Upper lobe of right lung (tissue), 1 donor: ENCODE measurements at regions not wholly inside any gene's neighbourhood (a gene's known extent, or its start where the extent isn't known, plus 50 kb on each side); places are given as distances from the start of the nearest gene placed in this dataset.
A peak's percentile ranks its signal among the peaks of the same experiment; 100 is the strongest.

Source experiments
- ATAC-seq: fragments of 200-7000 bp; cut with Tn5 transposase; one replicate; pipeline ENCODE4 v1.9.1; 2020; ENCODE audit warnings: mild to moderate bottlenecking, moderate library complexity
- DNase-seq: peaks from one replicate; pipeline ENCODE4 v3.0.0-alpha.2; 2020
- H3K27ac ChIP-seq: fragments of 200-600 bp; one replicate; pipeline ENCODE4 v1.8.0; 2022
- H3K27me3 ChIP-seq: fragments of 200-600 bp; one replicate; pipeline ENCODE4 v1.8.0; 2022; ENCODE audit warnings: mild to moderate bottlenecking
- H3K36me3 ChIP-seq: fragments of 200-600 bp; one replicate; pipeline ENCODE4 v1.8.0; 2022
- H3K4me1 ChIP-seq: fragments of 200-600 bp; one replicate; pipeline ENCODE4 v1.8.0; 2022
- H3K4me3 ChIP-seq: fragments of 200-600 bp; one replicate; pipeline ENCODE4 v1.8.0; 2022; ENCODE audit warnings: mild to moderate bottlenecking
- H3K9me3 ChIP-seq: fragments of 200-600 bp; one replicate; pipeline ENCODE4 v1.8.0; 2022
- CTCF ChIP-seq: fragments of 200-600 bp; IDR thresholded peaks from one replicate; pipeline ENCODE4 v1.8.0; 2022; ENCODE audit warnings: antibody characterized with exemption
- intact Hi-C: fragments of 100-400 bp; cut with DNase I; formaldehyde crosslinking; loops from one replicate; pipeline ENCODE4 v1.11.0; 2022
- donor health status: DM: no; HTN: yes; CAD: no; lungs with severe emphysema.

- peak overlapping the region; percentile 58 for H3K27ac ChIP-seq
These were observed 1364.9 kb upstream of the MIR17HG start for GRCh38 chr13:89982407-89983095.

GRCh38 chr13:89988206-89988605 is 1359.3 kb upstream of the MIR17HG start:
- no peaks in the 10 kb centered on the region for H3K36me3 ChIP-seq
- no peaks in the 10 kb centered on the region for H3K27me3 ChIP-seq
- intact Hi-C loops = no loop called here
- no peaks in the 10 kb centered on the region for H3K4me1 ChIP-seq
- ATAC-seq = no peak
- H3K4me3 ChIP-seq = no peak overlapping the region
- TF ChIP-seq CTCF = no peak
- no peak overlapping the region for H3K27ac ChIP-seq
- no peak for DNase-seq
- no peaks in the 10 kb centered on the region for H3K9me3 ChIP-seq

More at GRCh38 chr13:89982407-89983095, 1364.9 kb upstream of the MIR17HG start:
- Histone ChIP-seq H3K9me3 (no peaks in the 10 kb centered on the region), H3K4me1 (no peaks in the 10 kb centered on the region), H3K4me3 (peak overlapping the region; percentile 15), H3K36me3 (no peaks in the 10 kb centered on the region), H3K27me3 (no peaks in the 10 kb centered on the region)
- DNase-seq (no peak), ATAC-seq (peak; percentile 71)
- intact Hi-C loops = no loop called here
- no peak for TF ChIP-seq CTCF

GRCh38 chr13:90003566-90003965 is 1343.9 kb upstream of the MIR17HG start:
- Histone ChIP-seq H3K27ac (no peak overlapping the region), H3K36me3 (no peaks in the 10 kb centered on the region), H3K4me3 (no peak overlapping the region), H3K4me1 (no peaks in the 10 kb centered on the region), H3K9me3 (no peaks in the 10 kb centered on the region), H3K27me3 (no peaks in the 10 kb centered on the region)
- DNase-seq (no peak), ATAC-seq (no peak)
- TF ChIP-seq CTCF = no peak
- intact Hi-C loops = no loop called here

GRCh38 chr13:90008707-90009149 is 1338.8 kb upstream of the MIR17HG start:
- Histone ChIP-seq H3K36me3 (no peaks in the 10 kb centered on the region), H3K4me1 (no peaks in the 10 kb centered on the region), H3K27me3 (no peaks in the 10 kb centered on the region), H3K4me3 (no peak overlapping the region), H3K27ac (no peak overlapping the region), H3K9me3 (no peaks in the 10 kb centered on the region)
- ATAC-seq (no peak), DNase-seq (no peak)
- no peak for TF ChIP-seq CTCF
- intact Hi-C loops = no loop called here

- no peak overlapping the region for H3K27ac ChIP-seq
- no peaks in the 10 kb centered on the region for H3K27me3 ChIP-seq
- DNase-seq (no peak), ATAC-seq (no peak)
- intact Hi-C loops = no loop called here
- H3K4me1 ChIP-seq = no peaks in the 10 kb centered on the region
- H3K36me3 ChIP-seq = no peaks in the 10 kb centered on the region
- no peak overlapping the region for H3K4me3 ChIP-seq
- TF ChIP-seq CTCF = no peak
- no peaks in the 10 kb centered on the region for H3K9me3 ChIP-seq
These were observed 1333.4 kb upstream of the MIR17HG start for GRCh38 chr13:90014038-90014437.
